ENCODE measurements at regions not wholly inside any gene's neighbourhood (a gene's known extent, or its start where the extent isn't known, plus 50 kb on each side); places are given as distances from the start of the nearest gene placed in this dataset.

DNA sequence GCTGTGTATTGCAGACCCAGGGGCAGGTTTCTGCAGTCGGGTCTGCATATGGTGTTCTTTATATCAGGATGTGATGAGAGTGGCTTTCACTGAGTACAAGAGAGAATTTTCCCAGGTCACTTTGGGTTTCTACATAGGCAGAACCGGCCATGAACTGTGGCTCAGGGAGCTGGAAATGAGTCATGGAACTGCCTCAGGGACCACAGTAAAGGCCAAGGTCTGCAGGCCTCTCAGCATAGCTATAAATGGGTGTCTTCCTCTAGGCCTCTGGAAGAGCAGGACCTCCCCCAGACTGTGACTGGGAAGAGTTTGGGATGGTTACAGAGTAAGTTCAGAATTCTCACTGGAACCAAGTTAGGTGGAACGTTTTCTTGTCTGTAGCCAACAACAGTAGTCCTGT, 51.8 kb upstream of the ZNF681 start:
- no peak overlapping the region for H3K4me2 ChIP-seq (ENCODE audit: insufficient read depth in 1 of 2, low read depth in 2 of 2, low read length in 2 of 2)
- TF ChIP-seq KDM5A (IDR thresholded peaks at IDR 0.05; ENCODE audit: low read length) (no peak), TAF1 (IDR thresholded peaks at IDR 0.05; ENCODE audit: low read depth, low read length) (no peak), TEAD4 (IDR thresholded peaks at IDR 0.05; ENCODE audit: low read depth, low read length) (no peak), GTF2F1 (IDR thresholded peaks at IDR 0.05; ENCODE audit: borderline replicate concordance, low read depth, low read length) (no peak), CTCF (IDR thresholded peaks at IDR 0.05; ENCODE audit: control extremely low read depth in 1 of 3, insufficient read depth in 1 of 3, low read depth in 1 of 3, low read length in 3 of 3) (no peak), HDAC2 (IDR thresholded peaks at IDR 0.05; ENCODE audit: borderline replicate concordance in 1 of 2, low read depth in 2 of 2, low read length in 2 of 2) (no peak)
- H3K9me3 ChIP-seq (ENCODE audit: insufficient read depth in 2 of 2, low read depth in 1 of 2, low read length in 1 of 2), result peaks cover 0 to 3% of the 10 kb centered on the region in 2 experiments; a peak in 2 of 4 replicates
- no peaks in the 10 kb centered on the region for H3K4me1 ChIP-seq (replicated peaks in 1 of 4; ENCODE audit: control insufficient read depth in 3 of 4, insufficient read depth in 4 of 4, low read length in 3 of 4)
- no peak overlapping the region for H2BK120ac ChIP-seq (replicated peaks; ENCODE audit: low read depth, low read length)
- peaks cover 0 to 13% (median 2%) of the 10 kb centered on the region in 4 experiments; a peak in 2 of 8 replicates for H3K36me3 ChIP-seq (ENCODE audit: control insufficient read depth in 2 of 4, insufficient read depth in 4 of 4, low read length in 3 of 4)
- no peak overlapping the region for H3K14ac ChIP-seq (ENCODE audit: insufficient read length)
- no peak overlapping the region for H4K91ac ChIP-seq (replicated peaks; ENCODE audit: insufficient read length, low read length)
- no peak for FAIRE-seq
- no peak overlapping the region for H2BK15ac ChIP-seq (ENCODE audit: low read length)
- ChIA-PET POLR2A (ENCODE audit: partially characterized antibody) (interaction anchor here (0.7 to 1.8 kb wide), 3 partner anchors 14 to 50 kb away, joined by 3 to 6 read pairs (median 3); no protein-coding TSS in a partner anchor), CTCF (ENCODE audit: partially characterized antibody) (no interaction called here)
- H3K27me3 ChIP-seq (replicated peaks in 1 of 4; ENCODE audit: control insufficient read depth in 3 of 4, extremely low read depth in 1 of 4, insufficient read depth in 3 of 4, low read length in 3 of 4), result no peaks in the 10 kb centered on the region
- H3K23ac ChIP-seq (ENCODE audit: insufficient read length), result no peak overlapping the region
- no peak overlapping the region for H3K4ac ChIP-seq (replicated peaks; ENCODE audit: insufficient read length, low read depth, low read length)
- no peak overlapping the region for H3K18ac ChIP-seq (ENCODE audit: extremely low read depth, low read length)
- no peak overlapping the region for H2BK20ac ChIP-seq (ENCODE audit: low read length)
- no peak overlapping the region for H2AFZ ChIP-seq (ENCODE audit: low read length)
- H4K20me1 ChIP-seq (replicated peaks in 1 of 2; ENCODE audit: control insufficient read depth in 1 of 2, insufficient read depth in 2 of 2, low read length in 2 of 2), result no peaks in the 10 kb centered on the region
- H2BK5ac ChIP-seq (ENCODE audit: low read depth, low read length), result no peak overlapping the region
- H4K8ac ChIP-seq (ENCODE audit: extremely low read depth, insufficient read depth, low read length), result no peak overlapping the region
- H3K79me1 ChIP-seq (ENCODE audit: low read depth, low read length), result no peaks in the 10 kb centered on the region
- DNase-seq (ENCODE audit: low read depth in 1 of 2, low spot score in 2 of 2), result no peak
- H3K4me3 ChIP-seq (ENCODE audit: extremely low read depth in 1 of 4, insufficient read depth in 2 of 4, low read depth in 3 of 4, low read length in 4 of 4), result no peak overlapping the region
- no peak overlapping the region for H3K27ac ChIP-seq (ENCODE audit: low read depth, low read length)
- no peaks in the 10 kb centered on the region; a peak in 1 of 4 replicates for H3K79me2 ChIP-seq (ENCODE audit: control insufficient read depth in 1 of 2, insufficient read depth in 2 of 2, low read length in 2 of 2)
- H2AK5ac ChIP-seq (ENCODE audit: low read depth, low read length), result no peak overlapping the region
- 58% methylated on average over 3 of the region's 3 CpGs; no CpG with 5 or more reads in 1 of the 2 experiments for WGBS, 2 experiments (ENCODE audit: extremely low coverage in 1 of 2, insufficient coverage in 1 of 2, insufficient read length in 1 of 2, insufficient replicate concordance in 2 of 2, low coverage in 1 of 2, low lambda C conversion rate in 2 of 2, missing lambda C conversion rate in 1 of 2)
- H3K56ac ChIP-seq (replicated peaks; ENCODE audit: insufficient read length, low read depth, low read length), result no peak overlapping the region
- H3K9ac ChIP-seq (replicated peaks in 1 of 4; ENCODE audit: extremely low read depth in 1 of 4, low read depth in 3 of 4, low read length in 3 of 4), result no peak overlapping the region
- no peaks in the 10 kb centered on the region for H3K23me2 ChIP-seq (ENCODE audit: low read depth, low read length)
- no peak overlapping the region for H4K5ac ChIP-seq (ENCODE audit: insufficient read length, low read depth, low read length)
- H2BK12ac ChIP-seq (ENCODE audit: low read depth, low read length), result no peak overlapping the region

Data from H1 (cell line).